PC-3 (cell line): ENCODE measurements at regions not wholly inside any gene's neighbourhood (a gene's known extent, or its start where the extent isn't known, plus 50 kb on each side); places are given as distances from the start of the nearest gene placed in this dataset.

Source experiments
- ATAC-seq: fragments of 200-7000 bp; cut with Tn5 transposase; 2 replicates; pipeline ENCODE4 v1.9.1; 2020; ENCODE audit warnings: mild to moderate bottlenecking, moderate library complexity
- BruUV-seq: library from RNA; stranded (reverse); fragments of 400-500 nt; replicated peaks from 2 replicates; lab custom pipeline; 2021; lab: Mats Ljungman, UMichigan
- CTCF ChIA-PET: fragments of 300-600 bp; sonication (Branson Sonifier 250); formaldehyde crosslinking; loops from one replicate; lab custom pipeline; 2022; ENCODE audit warnings: antibody characterized with exemption; lab: Charles Lee
- POLR2A ChIA-PET: fragments of 300-600 bp; sonication (Branson Sonifier 250); formaldehyde crosslinking; loops from one replicate; lab custom pipeline; 2022; ENCODE audit warnings: antibody characterized with exemption; ENCODE audit not compliant: unreplicated experiment; lab: Charles Lee
- DNase-seq: peaks from one replicate; pipeline ENCODE4 v3.0.0-alpha.2; 2015
- H2AFZ ChIP-seq: fragments of 300-600 bp; sonication (generic); 2 replicates; pipeline ENCODE4 v1.6.0; 2016; ENCODE audit warnings: antibody characterized with exemption, low read length
- H3F3A ChIP-seq: fragments of 300-600 bp; sonication (generic); one replicate; pipeline ENCODE4 v1.6.0; 2017; ENCODE audit warnings: antibody characterized with exemption, low read length, control low read depth, mild to moderate bottlenecking; ENCODE audit not compliant: unreplicated experiment
- H3K27ac ChIP-seq: fragments of 300-600 bp; sonication (generic); 2 replicates; pipeline ENCODE4 v1.5.1; 2016; ENCODE audit warnings: mild to moderate bottlenecking, low read length
- H3K27me3 ChIP-seq: fragments of 300-600 bp; sonication (generic); 2 replicates; pipeline ENCODE4 v1.6.1; 2016; ENCODE audit warnings: low read length, mixed read lengths
- H3K36me3 ChIP-seq: fragments of 300-600 bp; sonication (generic); 2 replicates; pipeline ENCODE4 v1.6.1; 2016; ENCODE audit warnings: low read depth, mixed run types, low read length, mixed read lengths
- H3K4me1 ChIP-seq: fragments of 300-600 bp; sonication (generic); 2 replicates; pipeline ENCODE4 v1.5.1; 2016; ENCODE audit warnings: low read length; ENCODE audit not compliant: insufficient read depth
- H3K4me2 ChIP-seq: fragments of 300-600 bp; sonication (generic); 2 replicates; pipeline ENCODE4 v1.6.0; 2016; ENCODE audit warnings: low read length
- H3K4me3 ChIP-seq: fragments of 300-600 bp; sonication (generic); 2 replicates; pipeline ENCODE4 v1.5.1; 2016; ENCODE audit warnings: mild to moderate bottlenecking, low read length, mixed read lengths
- H3K79me2 ChIP-seq: fragments of 300-600 bp; sonication (generic); 2 replicates; pipeline ENCODE4 v1.6.1; 2017; ENCODE audit warnings: low read length, mixed read lengths
- H3K9ac ChIP-seq: fragments of 300-600 bp; sonication (generic); 2 replicates; pipeline ENCODE4 v1.6.0; 2016; ENCODE audit warnings: mild to moderate bottlenecking, low read length
- H3K9me2 ChIP-seq: fragments of 300-600 bp; sonication (generic); replicated peaks from 2 replicates; pipeline ENCODE4 v1.6.1; 2016; ENCODE audit warnings: mixed run types, low read length, mixed read lengths
- H3K9me3 ChIP-seq: fragments of 300-600 bp; sonication (generic); 2 replicates; pipeline ENCODE4 v1.6.1; 2016; ENCODE audit warnings: low read length, mixed read lengths
- H4K20me1 ChIP-seq: fragments of 300-600 bp; sonication (generic); 2 replicates; pipeline ENCODE4 v1.6.1; 2016; ENCODE audit warnings: low read length, mixed read lengths
- CTCF ChIP-seq: fragments of 300-600 bp; sonication (generic); conservative IDR thresholded peaks from 2 replicates; pipeline ENCODE4 v1.5.1; 2017; ENCODE audit warnings: antibody characterized with exemption, low read depth, mild to moderate bottlenecking, low read length
- EZH2 ChIP-seq: fragments of 300-600 bp; sonication (generic); IDR thresholded peaks from one replicate; pipeline ENCODE4 v1.6.1; 2017; ENCODE audit warnings: antibody characterized with exemption, mild to moderate bottlenecking, low read length; ENCODE audit not compliant: unreplicated experiment
- EZH2phosphoT487 ChIP-seq: fragments of 300-600 bp; sonication (generic); IDR thresholded peaks from 2 replicates; pipeline ENCODE4 v1.6.1; 2018; ENCODE audit warnings: mild to moderate bottlenecking, antibody characterized with exemption, low read length, borderline replicate concordance
- intact Hi-C: fragments of 100-400 bp; cut with micrococcal nuclease; formaldehyde crosslinking; loops from 2 replicates; pipeline ENCODE4 v1.9.0; 2023

- intact Hi-C loops, result no loop called here
- no peak for TF ChIP-seq CTCF
- TF ChIP-seq EZH2, result no peak
- no peak for TF ChIP-seq EZH2phosphoT487
- DNase-seq, result no peak
Measured at GRCh38 chr5:120765189-120765588, 301.1 kb downstream of the PRR16 start.

GRCh38 chr5:120767178-120767820, 303.2 kb downstream of the PRR16 start:
- ATAC-seq, result no peak
- ChIA-PET POLR2A (no interaction called here), CTCF (interaction anchor here (0.7 kb wide), 1 partner anchor 21 kb away, joined by 3 read pairs; no protein-coding TSS in a partner anchor)
- intact Hi-C loops, result no loop called here
- Histone ChIP-seq H3K9ac (no peak overlapping the region), H3K36me3 (no peaks in the 10 kb centered on the region), H3K4me2 (no peak overlapping the region), H3K27ac (no peak overlapping the region), H3K79me2 (no peaks in the 10 kb centered on the region), H3K27me3 (no peaks in the 10 kb centered on the region), H4K20me1 (no peaks in the 10 kb centered on the region), H3K9me2 (no peaks in the 10 kb centered on the region), H3K9me3 (no peaks in the 10 kb centered on the region), H3F3A (no peaks in the 10 kb centered on the region), H2AFZ (no peak overlapping the region), H3K4me3 (no peak overlapping the region), H3K4me1 (no peaks in the 10 kb centered on the region)
- BruUV-seq, result no TSS peak
- TF ChIP-seq EZH2, result no peak
- no peak for TF ChIP-seq CTCF
- TF ChIP-seq EZH2phosphoT487, result no peak
- DNase-seq, result peak; percentile 16

More at GRCh38 chr5:120765189-120765588, 301.1 kb downstream of the PRR16 start:
- ChIA-PET CTCF (no interaction called here), POLR2A (no interaction called here)
- no peak for ATAC-seq
- H2AFZ ChIP-seq, result no peak overlapping the region
- no peaks in the 10 kb centered on the region for H3K36me3 ChIP-seq
- H3F3A ChIP-seq, result no peaks in the 10 kb centered on the region
- no peaks in the 10 kb centered on the region for H4K20me1 ChIP-seq
- no peak overlapping the region for H3K27ac ChIP-seq
- H3K9ac ChIP-seq, result no peak overlapping the region
- no peaks in the 10 kb centered on the region for H3K4me1 ChIP-seq
- H3K9me3 ChIP-seq, result no peaks in the 10 kb centered on the region
- H3K9me2 ChIP-seq, result no peaks in the 10 kb centered on the region
- H3K4me3 ChIP-seq, result no peak overlapping the region
- BruUV-seq, result no TSS peak
- H3K79me2 ChIP-seq, result no peaks in the 10 kb centered on the region
- no peak overlapping the region for H3K4me2 ChIP-seq
- H3K27me3 ChIP-seq, result no peaks in the 10 kb centered on the region

GRCh38 chr5:120769312-120769872, 305.3 kb downstream of the PRR16 start:
- Histone ChIP-seq H3K27me3 (no peaks in the 10 kb centered on the region), H3K79me2 (no peaks in the 10 kb centered on the region), H3K27ac (no peak overlapping the region), H3K4me1 (no peaks in the 10 kb centered on the region), H3K9ac (no peak overlapping the region), H3K4me3 (no peak overlapping the region), H3K9me2 (no peaks in the 10 kb centered on the region), H3F3A (no peaks in the 10 kb centered on the region), H3K36me3 (no peaks in the 10 kb centered on the region), H4K20me1 (no peaks in the 10 kb centered on the region), H3K4me2 (no peak overlapping the region), H2AFZ (no peak overlapping the region), H3K9me3 (no peaks in the 10 kb centered on the region)
- DNase-seq (no peak), ATAC-seq (no peak)
- no peak for TF ChIP-seq CTCF
- no peak for TF ChIP-seq EZH2phosphoT487
- no peak for TF ChIP-seq EZH2
- intact Hi-C loops, result no loop called here
- POLR2A ChIA-PET, result interaction anchor here (0.7 kb wide), 1 partner anchor 24 kb away, joined by 4 read pairs; no protein-coding TSS in a partner anchor
- BruUV-seq, result no TSS peak
- CTCF ChIA-PET, result no interaction called here
